ENCODE measurements at regions not wholly inside any gene's neighbourhood (a gene's known extent, or its start where the extent isn't known, plus 50 kb on each side); places are given as distances from the start of the nearest gene placed in this dataset.

DNA sequence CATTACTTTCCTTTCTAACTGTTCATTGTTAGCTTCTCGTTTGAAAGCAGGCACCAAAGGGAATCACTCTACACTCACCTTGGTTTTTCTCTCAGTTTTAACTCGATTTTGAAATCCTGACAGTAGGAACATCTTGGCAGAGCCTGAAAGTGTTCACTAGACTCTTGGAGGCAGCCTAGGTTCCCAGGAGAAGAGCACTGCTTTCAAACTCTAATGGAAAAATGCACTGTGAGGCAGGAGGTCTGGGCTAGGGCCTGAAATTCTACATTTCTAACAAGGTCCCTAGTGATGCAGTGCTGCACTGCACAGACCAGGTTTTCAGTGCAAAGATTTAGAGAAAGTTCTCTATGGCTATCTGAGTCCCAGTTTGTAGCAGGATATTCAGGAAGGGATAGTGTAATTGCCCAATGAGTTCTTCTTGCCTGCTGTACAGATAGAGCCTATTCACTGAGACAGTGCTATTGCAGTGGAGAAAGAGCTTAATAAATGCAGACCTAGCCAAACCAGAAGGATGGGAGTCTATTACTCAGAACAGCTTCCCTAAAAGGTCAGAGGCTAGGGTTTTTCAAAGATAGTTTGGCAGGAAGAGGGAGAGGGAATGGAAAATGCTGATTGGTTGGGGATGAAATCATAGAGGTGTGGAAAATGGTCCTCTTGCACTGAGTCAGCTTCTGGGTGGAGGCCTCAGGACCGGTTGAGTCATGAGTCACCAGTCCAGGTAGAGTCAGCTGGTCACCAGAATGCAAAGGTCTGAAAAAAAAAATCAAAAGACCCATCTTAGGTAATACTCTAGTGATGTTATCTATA is 153.9 kb downstream of the GPBP1 start:
- TF ChIP-seq, protein P1, sequence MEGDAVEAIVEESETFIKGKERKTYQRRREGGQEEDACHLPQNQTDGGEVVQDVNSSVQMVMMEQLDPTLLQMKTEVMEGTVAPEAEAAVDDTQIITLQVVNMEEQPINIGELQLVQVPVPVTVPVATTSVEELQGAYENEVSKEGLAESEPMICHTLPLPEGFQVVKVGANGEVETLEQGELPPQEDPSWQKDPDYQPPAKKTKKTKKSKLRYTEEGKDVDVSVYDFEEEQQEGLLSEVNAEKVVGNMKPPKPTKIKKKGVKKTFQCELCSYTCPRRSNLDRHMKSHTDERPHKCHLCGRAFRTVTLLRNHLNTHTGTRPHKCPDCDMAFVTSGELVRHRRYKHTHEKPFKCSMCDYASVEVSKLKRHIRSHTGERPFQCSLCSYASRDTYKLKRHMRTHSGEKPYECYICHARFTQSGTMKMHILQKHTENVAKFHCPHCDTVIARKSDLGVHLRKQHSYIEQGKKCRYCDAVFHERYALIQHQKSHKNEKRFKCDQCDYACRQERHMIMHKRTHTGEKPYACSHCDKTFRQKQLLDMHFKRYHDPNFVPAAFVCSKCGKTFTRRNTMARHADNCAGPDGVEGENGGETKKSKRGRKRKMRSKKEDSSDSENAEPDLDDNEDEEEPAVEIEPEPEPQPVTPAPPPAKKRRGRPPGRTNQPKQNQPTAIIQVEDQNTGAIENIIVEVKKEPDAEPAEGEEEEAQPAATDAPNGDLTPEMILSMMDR (IDR thresholded peaks at IDR 0.05; ENCODE audit: insufficient read depth, low read length): no peak
- TF ChIP-seq GABPA (IDR thresholded peaks at IDR 0.05; ENCODE audit: low read depth) (no peak), POLR2AphosphoS5 (IDR thresholded peaks at IDR 0.05; ENCODE audit: low read depth) (no peak)
- TF ChIP-seq, protein P2, sequence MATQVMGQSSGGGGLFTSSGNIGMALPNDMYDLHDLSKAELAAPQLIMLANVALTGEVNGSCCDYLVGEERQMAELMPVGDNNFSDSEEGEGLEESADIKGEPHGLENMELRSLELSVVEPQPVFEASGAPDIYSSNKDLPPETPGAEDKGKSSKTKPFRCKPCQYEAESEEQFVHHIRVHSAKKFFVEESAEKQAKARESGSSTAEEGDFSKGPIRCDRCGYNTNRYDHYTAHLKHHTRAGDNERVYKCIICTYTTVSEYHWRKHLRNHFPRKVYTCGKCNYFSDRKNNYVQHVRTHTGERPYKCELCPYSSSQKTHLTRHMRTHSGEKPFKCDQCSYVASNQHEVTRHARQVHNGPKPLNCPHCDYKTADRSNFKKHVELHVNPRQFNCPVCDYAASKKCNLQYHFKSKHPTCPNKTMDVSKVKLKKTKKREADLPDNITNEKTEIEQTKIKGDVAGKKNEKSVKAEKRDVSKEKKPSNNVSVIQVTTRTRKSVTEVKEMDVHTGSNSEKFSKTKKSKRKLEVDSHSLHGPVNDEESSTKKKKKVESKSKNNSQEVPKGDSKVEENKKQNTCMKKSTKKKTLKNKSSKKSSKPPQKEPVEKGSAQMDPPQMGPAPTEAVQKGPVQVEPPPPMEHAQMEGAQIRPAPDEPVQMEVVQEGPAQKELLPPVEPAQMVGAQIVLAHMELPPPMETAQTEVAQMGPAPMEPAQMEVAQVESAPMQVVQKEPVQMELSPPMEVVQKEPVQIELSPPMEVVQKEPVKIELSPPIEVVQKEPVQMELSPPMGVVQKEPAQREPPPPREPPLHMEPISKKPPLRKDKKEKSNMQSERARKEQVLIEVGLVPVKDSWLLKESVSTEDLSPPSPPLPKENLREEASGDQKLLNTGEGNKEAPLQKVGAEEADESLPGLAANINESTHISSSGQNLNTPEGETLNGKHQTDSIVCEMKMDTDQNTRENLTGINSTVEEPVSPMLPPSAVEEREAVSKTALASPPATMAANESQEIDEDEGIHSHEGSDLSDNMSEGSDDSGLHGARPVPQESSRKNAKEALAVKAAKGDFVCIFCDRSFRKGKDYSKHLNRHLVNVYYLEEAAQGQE (IDR thresholded peaks at IDR 0.05; ENCODE audit: insufficient replicate concordance, low read depth): no peak

Data from HL-60 (cell line).